Neuronal stem cell (in vitro differentiated cells): ENCODE measurements at regions not wholly inside any gene's neighbourhood (a gene's known extent, or its start where the extent isn't known, plus 50 kb on each side); places are given as distances from the start of the nearest gene placed in this dataset.
A peak's percentile ranks its signal among the peaks of the same experiment; 100 is the strongest.

ENCODE experiments used
- DNase-seq: peaks from one replicate; pipeline ENCODE4 v3.0.0-alpha.2; 2013; ENCODE audit warnings: low spot score
- H2AFZ ChIP-seq: one replicate; pipeline ENCODE4 v1.6.1; 2013; ENCODE audit warnings: mild to moderate bottlenecking, low read length, inconsistent platforms
- H2AK5ac ChIP-seq: 2 replicates; pipeline ENCODE4 v1.6.1; 2013; ENCODE audit warnings: low read depth, mild to moderate bottlenecking, inconsistent platforms, low read length, moderate library complexity, mixed read lengths
- H2BK120ac ChIP-seq: 2 replicates; pipeline ENCODE4 v1.6.1; 2013; ENCODE audit warnings: low read depth, mild to moderate bottlenecking, inconsistent platforms, low read length, moderate library complexity, mixed read lengths
- H2BK12ac ChIP-seq: one replicate; pipeline ENCODE4 v1.6.1; 2013; ENCODE audit warnings: low read length, inconsistent platforms
- H2BK15ac ChIP-seq: 2 replicates; pipeline ENCODE4 v1.6.1; 2013; ENCODE audit warnings: mild to moderate bottlenecking, low read length, inconsistent platforms, mixed read lengths
- H2BK5ac ChIP-seq: one replicate; pipeline ENCODE4 v1.6.1; 2013; ENCODE audit warnings: inconsistent platforms, mild to moderate bottlenecking, low read length, moderate library complexity
- H3K14ac ChIP-seq: one replicate; pipeline ENCODE4 v1.6.1; 2013; ENCODE audit warnings: low read length, inconsistent platforms
- H3K18ac ChIP-seq: 2 replicates; pipeline ENCODE4 v1.6.1; 2013; ENCODE audit warnings: low read length, inconsistent platforms
- H3K23ac ChIP-seq: 2 replicates; pipeline ENCODE4 v1.6.1; 2013; ENCODE audit warnings: low read depth, mild to moderate bottlenecking, mixed read lengths, low read length, inconsistent platforms; ENCODE audit not compliant: poor library complexity
- H3K27ac ChIP-seq: replicated peaks from 3 replicates; pipeline ENCODE4 v1.5.1; 2013; ENCODE audit warnings: low read length, inconsistent platforms
- H3K27me3 ChIP-seq, 3 experiments: 2 replicates each; pipeline ENCODE4 v1.6.1; 2013; ENCODE audit warnings: low read length in 3 of 3, mild to moderate bottlenecking in 2 of 3, inconsistent platforms in 1 of 3, low read depth in 1 of 3, mixed read lengths in 1 of 3, moderate library complexity in 1 of 3; ENCODE audit not compliant: control insufficient read depth in 3 of 3, insufficient read depth in 3 of 3
- H3K36me3 ChIP-seq, 2 donors: replicated peaks in 1 of 2; 2 replicates each; pipeline ENCODE4 v1.6.1; 2013; ENCODE audit warnings: low read length in 2 of 2; ENCODE audit not compliant: control insufficient read depth in 2 of 2, insufficient read depth in 2 of 2
- H3K4ac ChIP-seq: 2 replicates; pipeline ENCODE4 v1.6.1; 2013; ENCODE audit warnings: inconsistent platforms, mild to moderate bottlenecking, low read length, moderate library complexity
- H3K4me1 ChIP-seq, 2 donors: 1 replicate in 1 of 2; 2 replicates in 1 of 2; pipeline ENCODE4 v1.6.1; 2013; ENCODE audit warnings: low read length in 2 of 2, low read depth in 1 of 2; ENCODE audit not compliant: control insufficient read depth in 2 of 2, insufficient read depth in 1 of 2
- H3K4me2 ChIP-seq: one replicate; pipeline ENCODE4 v1.6.1; 2013; ENCODE audit warnings: mild to moderate bottlenecking, low read length, inconsistent platforms; ENCODE audit not compliant: insufficient read depth, poor library complexity, severe bottlenecking
- H3K4me3 ChIP-seq, 2 donors: 2 replicates each; pipeline ENCODE4 v1.5.1; 2013; ENCODE audit warnings: low read length in 2 of 2, mild to moderate bottlenecking in 2 of 2, inconsistent platforms in 1 of 2, moderate library complexity in 1 of 2
- H3K79me1 ChIP-seq: one replicate; pipeline ENCODE4 v1.6.1; 2013; ENCODE audit warnings: low read depth, mild to moderate bottlenecking, inconsistent platforms, low read length, moderate library complexity
- H3K9ac ChIP-seq: one replicate; pipeline ENCODE4 v1.6.1; 2013; ENCODE audit warnings: mild to moderate bottlenecking, low read depth, low read length, inconsistent platforms; ENCODE audit not compliant: poor library complexity
- H3K9me3 ChIP-seq, 2 donors: replicated peaks in 1 of 2; 2 replicates each; pipeline versions ENCODE3 to v1.6.1; 2013; ENCODE audit warnings: low read length in 2 of 2, mild to moderate bottlenecking in 2 of 2, inconsistent platforms in 1 of 2, low read depth in 1 of 2, mixed read lengths in 1 of 2, moderate library complexity in 1 of 2; ENCODE audit not compliant: control insufficient read depth in 2 of 2, insufficient read depth in 1 of 2
- H4K8ac ChIP-seq: one replicate; pipeline ENCODE4 v1.6.1; 2013; ENCODE audit warnings: low read depth, mild to moderate bottlenecking, inconsistent platforms, low read length, moderate library complexity
- H4K91ac ChIP-seq: one replicate; pipeline ENCODE4 v1.6.1; 2013; ENCODE audit warnings: low read length, low read depth, mild to moderate bottlenecking, inconsistent platforms; ENCODE audit not compliant: poor library complexity
- WGBS, 2 donors: extraction: QIAGEN DNeasy Blood & Tissue Kit; methylation state at CpG; one replicate each; pipeline ENCODE4 v1.1.7; 2013; ENCODE audit warnings: missing lambda C conversion rate in 2 of 2, mixed read lengths in 1 of 2; ENCODE audit not compliant: insufficient read length in 2 of 2, insufficient replicate concordance in 1 of 2; ENCODE audit errors: extremely low coverage in 2 of 2; 5-methylcytosine and 5-hydroxymethylcytosine counted together

DNA sequence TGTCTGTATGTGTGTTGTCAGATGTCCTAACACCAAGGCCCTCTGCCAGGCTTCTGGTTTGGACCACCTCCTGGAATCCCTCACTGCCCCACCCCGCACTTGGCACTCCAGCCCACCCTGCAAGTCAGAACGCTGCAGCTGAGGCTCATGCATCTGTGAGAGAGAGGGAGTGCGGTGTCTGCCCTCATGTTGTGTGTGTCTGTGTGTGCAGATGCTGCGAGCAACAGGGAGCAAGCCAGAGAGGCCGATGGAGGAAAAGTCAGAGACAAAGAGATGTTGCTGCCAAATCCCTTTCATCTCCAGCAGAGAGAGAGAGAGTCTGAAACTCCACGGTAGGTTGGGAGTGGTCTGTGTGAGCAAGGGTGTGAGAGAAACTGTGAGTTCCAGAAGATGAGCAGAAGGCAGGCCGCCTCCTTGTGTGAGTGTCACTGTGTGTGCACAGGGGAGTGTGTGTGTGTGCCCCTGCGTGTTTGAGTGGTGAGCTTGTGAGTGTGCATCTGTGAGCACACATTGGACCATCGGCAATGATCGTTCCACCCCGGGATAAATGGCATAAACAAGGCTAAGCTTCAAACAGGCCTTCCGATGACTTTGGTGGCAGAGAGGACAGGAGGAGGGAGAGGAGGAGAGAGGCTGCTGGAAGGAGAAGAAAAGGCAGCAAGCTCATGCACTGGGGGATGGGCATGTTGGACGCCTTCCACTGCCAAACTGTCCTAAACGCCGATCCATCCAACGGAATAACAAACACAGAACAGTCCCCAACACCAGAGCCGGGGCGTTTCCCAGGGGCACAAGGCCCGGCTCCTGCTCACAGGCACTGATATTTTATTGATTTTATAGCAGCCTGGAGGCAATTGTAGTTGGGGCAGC, 99.2 kb upstream of the GRIK3 start:
- Histone ChIP-seq H3K79me1 (no peaks in the 10 kb centered on the region), H2BK5ac (no peak overlapping the region), H3K27me3 (peaks cover 0 to 17% (median 0%) of the 10 kb centered on the region in 3 experiments), H3K27ac (no peak overlapping the region), H2AFZ (no peak overlapping the region), H3K4me2 (no peak overlapping the region), H3K4ac (no peak overlapping the region), H4K8ac (peak overlapping the region; percentile 17), H3K23ac (peak overlapping the region; percentile 23), H2BK12ac (peak overlapping the region; percentile 33), H4K91ac (no peak overlapping the region), H3K9ac (no peak overlapping the region), H3K36me3 (no peaks in the 10 kb centered on the region), H2AK5ac (peak overlapping the region; percentile 29), H2BK120ac (no peak overlapping the region), H2BK15ac (peak overlapping the region; percentile 39), H3K4me1 (peaks cover 0 to 4% of the 10 kb centered on the region in 2 donors), H3K18ac (peak overlapping the region; percentile 39), H3K14ac (no peak overlapping the region), H3K4me3 (peak overlapping the region in 1 of 2 donors; percentile 26), H3K9me3 (no peaks in the 10 kb centered on the region)
- WGBS, 2 donors: no CpG with 5 or more reads among the region's 19 CpGs
- DNase-seq: no peak

DNA sequence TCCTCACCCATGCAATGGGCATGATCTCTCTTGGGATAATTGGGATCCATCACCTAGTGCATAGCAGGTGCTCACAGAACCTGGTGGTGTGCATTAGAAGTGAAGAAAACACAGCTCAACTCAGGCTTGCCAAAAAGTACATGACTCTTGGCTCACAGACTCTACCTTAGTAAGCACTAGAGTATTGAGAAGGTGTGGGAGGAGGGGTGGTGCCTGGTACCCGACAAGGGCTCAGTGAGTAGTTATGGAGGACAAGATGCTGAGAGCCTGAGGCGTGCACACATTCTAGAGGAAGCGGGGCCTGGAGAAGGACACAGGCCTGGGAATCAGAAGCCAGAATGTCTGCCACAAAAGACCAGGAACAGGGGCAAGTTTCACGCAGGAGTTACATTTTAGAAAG, 100.3 kb upstream of the GRIK3 start:
- no peak overlapping the region for H3K14ac ChIP-seq
- no peak overlapping the region for H2AFZ ChIP-seq
- H3K4me1 ChIP-seq: peaks cover 0 to 4% of the 10 kb centered on the region in 2 donors
- no CpG with 5 or more reads among the region's 4 CpGs for WGBS, 2 donors
- H2AK5ac ChIP-seq: no peak overlapping the region
- H3K27me3 ChIP-seq: peaks cover 0 to 17% (median 0%) of the 10 kb centered on the region in 3 experiments
- H4K91ac ChIP-seq: no peak overlapping the region
- H2BK5ac ChIP-seq: no peak overlapping the region
- no peak overlapping the region for H3K4me2 ChIP-seq
- no peak overlapping the region for H3K23ac ChIP-seq
- no peak overlapping the region for H4K8ac ChIP-seq
- no peak for DNase-seq
- no peak overlapping the region for H3K9ac ChIP-seq
- H3K18ac ChIP-seq: no peak overlapping the region
- no peaks in the 10 kb centered on the region for H3K79me1 ChIP-seq
- no peak overlapping the region for H3K4me3 ChIP-seq
- no peak overlapping the region for H2BK15ac ChIP-seq
- H3K9me3 ChIP-seq: no peaks in the 10 kb centered on the region
- no peak overlapping the region for H2BK120ac ChIP-seq
- H2BK12ac ChIP-seq: no peak overlapping the region
- H3K4ac ChIP-seq: no peak overlapping the region
- H3K27ac ChIP-seq: no peak overlapping the region
- no peaks in the 10 kb centered on the region for H3K36me3 ChIP-seq

DNA sequence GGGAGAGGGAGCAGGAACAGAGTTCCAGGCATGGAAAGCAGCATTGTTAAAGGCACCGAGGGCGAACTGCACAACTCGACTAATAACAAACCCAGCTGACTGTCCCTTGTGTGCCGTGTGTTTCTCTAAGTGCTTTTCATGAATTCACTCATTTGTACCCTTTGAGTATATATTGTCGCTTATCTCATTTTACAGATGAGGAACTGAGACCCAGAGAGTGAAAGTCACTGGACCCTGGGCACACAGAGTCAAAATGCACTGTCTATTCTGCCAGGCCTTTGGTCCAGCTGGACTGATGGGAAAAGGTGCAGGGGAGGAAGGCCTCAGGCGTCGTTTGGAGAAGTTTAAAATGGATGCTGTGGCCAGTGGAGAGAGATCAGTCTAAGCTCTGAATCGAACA, 100.7 kb upstream of the GRIK3 start:
- no peak overlapping the region for H2BK120ac ChIP-seq
- no peak overlapping the region for H3K18ac ChIP-seq
- H3K4me1 ChIP-seq: peaks cover 0 to 4% of the 10 kb centered on the region in 2 donors
- no peaks in the 10 kb centered on the region for H3K79me1 ChIP-seq
- H3K27me3 ChIP-seq: peaks cover 0 to 17% (median 0%) of the 10 kb centered on the region in 3 experiments
- no peaks in the 10 kb centered on the region for H3K9me3 ChIP-seq
- H2AFZ ChIP-seq: no peak overlapping the region
- H3K9ac ChIP-seq: no peak overlapping the region
- no peak overlapping the region for H2BK15ac ChIP-seq
- H2AK5ac ChIP-seq: no peak overlapping the region
- no peak overlapping the region for H2BK12ac ChIP-seq
- H3K4me3 ChIP-seq: no peak overlapping the region
- H2BK5ac ChIP-seq: no peak overlapping the region
- no peak overlapping the region for H3K14ac ChIP-seq
- no peaks in the 10 kb centered on the region for H3K36me3 ChIP-seq
- no peak overlapping the region for H4K8ac ChIP-seq
- WGBS, 2 donors: no CpG with 5 or more reads among the region's 8 CpGs
- no peak overlapping the region for H4K91ac ChIP-seq
- H3K27ac ChIP-seq: no peak overlapping the region
- no peak overlapping the region for H3K4ac ChIP-seq
- no peak overlapping the region for H3K23ac ChIP-seq
- no peak for DNase-seq
- H3K4me2 ChIP-seq: no peak overlapping the region

- DNase-seq: no peak
- Histone ChIP-seq H2BK5ac (no peak overlapping the region), H2BK15ac (no peak overlapping the region), H3K4me2 (no peak overlapping the region), H3K27me3 (peaks cover 0 to 17% (median 0%) of the 10 kb centered on the region in 3 experiments), H3K9me3 (no peaks in the 10 kb centered on the region), H3K79me1 (no peaks in the 10 kb centered on the region), H3K14ac (no peak overlapping the region), H2BK120ac (no peak overlapping the region), H3K4me1 (peaks cover 0 to 4% of the 10 kb centered on the region in 2 donors), H3K18ac (no peak overlapping the region), H3K9ac (no peak overlapping the region), H2AFZ (no peak overlapping the region), H4K8ac (no peak overlapping the region), H2AK5ac (no peak overlapping the region), H3K4me3 (no peak overlapping the region), H4K91ac (no peak overlapping the region), H3K27ac (no peak overlapping the region), H3K23ac (no peak overlapping the region), H2BK12ac (no peak overlapping the region), H3K36me3 (no peaks in the 10 kb centered on the region), H3K4ac (no peak overlapping the region)
- WGBS, 2 donors: no CpG with 5 or more reads among the region's 7 CpGs
These were observed 102.7 kb upstream of the GRIK3 start for GRCh38 chr1:37137014-37137413.
